ENCODE measurements at regions not wholly inside any gene's neighbourhood (a gene's known extent, or its start where the extent isn't known, plus 50 kb on each side); places are given as distances from the start of the nearest gene placed in this dataset.

GRCh38 chr13:73883162-73883561 lies 251.0 kb downstream of the KLF12 start:
- no TSS peak for BruUV-seq (replicated peaks)
- H3K4me1 ChIP-seq (ENCODE audit: control insufficient read depth in 1 of 2, insufficient read depth in 2 of 2, low read length in 2 of 2), result no peaks in the 10 kb centered on the region
- no peak overlapping the region for H2AFZ ChIP-seq (ENCODE audit: low read depth, low read length, poor library complexity, severe bottlenecking)
- H3K9me2 ChIP-seq (ENCODE audit: insufficient read depth), result no peaks in the 10 kb centered on the region
- H3K9ac ChIP-seq (ENCODE audit: low read length), result no peak overlapping the region
- H3K9me3 ChIP-seq (ENCODE audit: control insufficient read depth in 1 of 2, insufficient read depth in 1 of 2, low read depth in 1 of 2, low read length in 2 of 2), result no peaks in the 10 kb centered on the region
- RAD21 ChIA-PET (ENCODE audit: low non-redundant PET in 1 of 2, low total read pairs in 2 of 2, uncharacterized antibody in 2 of 2, unreplicated experiment in 2 of 2), result no interaction called here
- no peak overlapping the region for H3K27ac ChIP-seq (ENCODE audit: low read depth, low read length)
- no peak for DNase-seq (ENCODE audit: low read depth, low spot score)
- no peaks in the 10 kb centered on the region for H4K20me1 ChIP-seq (ENCODE audit: insufficient read depth)
- H3K36me3 ChIP-seq (ENCODE audit: control insufficient read depth in 1 of 2, insufficient read depth in 2 of 2, low read length in 2 of 2), result no peaks in the 10 kb centered on the region
- POLR2A ChIA-PET, result no interaction called here
- TF ChIP-seq POLR2A (IDR thresholded peaks at IDR 0.05; ENCODE audit: borderline replicate concordance, extremely low read depth, insufficient read depth, insufficient read length), result no peak
- no peak overlapping the region for H3K4me3 ChIP-seq (replicated peaks in 1 of 2; ENCODE audit: low read depth in 1 of 2, low read length in 2 of 2)
- intact Hi-C loops (cut with micrococcal nuclease), result no loop called here
- no peaks in the 10 kb centered on the region for H3K79me2 ChIP-seq (ENCODE audit: insufficient read depth, low read length)
- ATAC-seq, result no peak
- no peak overlapping the region for H3K4me2 ChIP-seq (ENCODE audit: low read length)
- CTCF ChIA-PET, result no interaction called here
- no peaks in the 10 kb centered on the region for H3K27me3 ChIP-seq (ENCODE audit: insufficient read depth, low read length)

- no peak overlapping the region for H3K4me2 ChIP-seq (ENCODE audit: low read length)
- no peak overlapping the region for H2AFZ ChIP-seq (ENCODE audit: low read depth, low read length, poor library complexity, severe bottlenecking)
- CTCF ChIA-PET, result no interaction called here
- no peaks in the 10 kb centered on the region for H3K79me2 ChIP-seq (ENCODE audit: insufficient read depth, low read length)
- no peak overlapping the region for H3K9ac ChIP-seq (ENCODE audit: low read length)
- no peaks in the 10 kb centered on the region for H3K9me3 ChIP-seq (ENCODE audit: control insufficient read depth in 1 of 2, insufficient read depth in 1 of 2, low read depth in 1 of 2, low read length in 2 of 2)
- H3K4me3 ChIP-seq (replicated peaks in 1 of 2; ENCODE audit: low read depth in 1 of 2, low read length in 2 of 2), result no peak overlapping the region
- no peaks in the 10 kb centered on the region for H3K27me3 ChIP-seq (ENCODE audit: insufficient read depth, low read length)
- no peak for DNase-seq (ENCODE audit: low read depth, low spot score)
- ATAC-seq, result no peak
- no peak overlapping the region for H3K27ac ChIP-seq (ENCODE audit: low read depth, low read length)
- no peaks in the 10 kb centered on the region for H3K36me3 ChIP-seq (ENCODE audit: control insufficient read depth in 1 of 2, insufficient read depth in 2 of 2, low read length in 2 of 2)
- RAD21 ChIA-PET (ENCODE audit: low non-redundant PET in 1 of 2, low total read pairs in 2 of 2, uncharacterized antibody in 2 of 2, unreplicated experiment in 2 of 2), result no interaction called here
- intact Hi-C loops (cut with micrococcal nuclease), result no loop called here
- TF ChIP-seq ELF1 (IDR thresholded peaks at IDR 0.05; ENCODE audit: borderline replicate concordance, low read depth), result no peak
- TF ChIP-seq FOSL1 (IDR thresholded peaks at IDR 0.05; ENCODE audit: low read depth), result no peak
- TF ChIP-seq ZFX (IDR thresholded peaks at IDR 0.05), result no peak
- TF ChIP-seq MAX (IDR thresholded peaks at IDR 0.05), result no peak
- TF ChIP-seq ATF3 (IDR thresholded peaks at IDR 0.05), result no peak
- TF ChIP-seq SIN3A (IDR thresholded peaks at IDR 0.05; ENCODE audit: low read depth), result no peak
- no peak for TF ChIP-seq EZH2phosphoT487 (IDR thresholded peaks at IDR 0.05; ENCODE audit: borderline replicate concordance)
- no peak for TF ChIP-seq CBX3 (IDR thresholded peaks at IDR 0.05; ENCODE audit: low read depth)
- TF ChIP-seq POLR2A (IDR thresholded peaks at IDR 0.05; ENCODE audit: borderline replicate concordance, extremely low read depth, insufficient read depth, insufficient read length), result no peak
- TF ChIP-seq TCF7L2 (IDR thresholded peaks at IDR 0.05; ENCODE audit: borderline replicate concordance, extremely low read depth, insufficient read depth, insufficient read length), result no peak
- TF ChIP-seq EZH2 (IDR thresholded peaks at IDR 0.05), result no peak
- TF ChIP-seq YY1 (IDR thresholded peaks at IDR 0.05; ENCODE audit: extremely low read depth, insufficient replicate concordance, low read depth, low read length), result no peak
- TF ChIP-seq SP1 (IDR thresholded peaks at IDR 0.05; ENCODE audit: low read depth), result no peak
- H3K4me1 ChIP-seq (ENCODE audit: control insufficient read depth in 1 of 2, insufficient read depth in 2 of 2, low read length in 2 of 2), result no peaks in the 10 kb centered on the region
- no TSS peak for BruUV-seq (replicated peaks)
- POLR2A ChIA-PET, result no interaction called here
- H3K9me2 ChIP-seq (ENCODE audit: insufficient read depth), result no peaks in the 10 kb centered on the region
- H4K20me1 ChIP-seq (ENCODE audit: insufficient read depth), result no peaks in the 10 kb centered on the region
These were observed 253.8 kb downstream of the KLF12 start for GRCh38 chr13:73880365-73880764.

Data from HCT116 (cell line).